Adrenal gland (tissue), 9 donors: ENCODE measurements at regions not wholly inside any gene's neighbourhood (a gene's known extent, or its start where the extent isn't known, plus 50 kb on each side); places are given as distances from the start of the nearest gene placed in this dataset.

ENCODE experiments used
- DNase-seq, 7 donors: peaks; one replicate each; pipeline ENCODE4 v3.0.0-alpha.2; 2019 to 2020
- H3K27ac ChIP-seq, 5 donors: fragments of 200-600 bp; sonication (generic) in 4 of 5; 1 replicate in 3 of 5; 2 replicates in 2 of 5; pipeline versions ENCODE4 v1.5.1 to v1.8.0; 2016 to 2020; ENCODE audit warnings: mild to moderate bottlenecking in 1 of 5
- H3K27me3 ChIP-seq: fragments of 200-600 bp; 2 replicates; pipeline ENCODE4 v1.8.0; 2021
- H3K36me3 ChIP-seq, 2 donors: fragments of 200-600 bp; replicated peaks in 1 of 2; 1 replicate in 1 of 2; 2 replicates in 1 of 2; pipeline versions ENCODE4 v1.5.1 to v1.8.0; 2018 to 2022
- H3K4me1 ChIP-seq, 2 donors: fragments of 200-600 bp; replicated peaks in 1 of 2; 1 replicate in 1 of 2; 2 replicates in 1 of 2; pipeline versions ENCODE4 v1.5.1 to v1.8.0; 2018 to 2021
- H3K4me3 ChIP-seq, 4 donors: fragments of 200-600 bp; sonication (generic) in 3 of 4; one replicate each; pipeline ENCODE4 v1.5.1; 2016 to 2018
- H3K9me3 ChIP-seq, 3 donors: fragments of 200-600 bp; sonication (generic) in 1 of 3; replicated peaks in 1 of 3; 1 replicate in 2 of 3; 2 replicates in 1 of 3; pipeline versions ENCODE4 v1.5.1 to v1.8.0; 2016 to 2021
- CTCF ChIP-seq, 6 experiments: fragments of 450-650 bp in 4 of 6; fragments of 200-600 bp in 2 of 6; sonication (generic) in 1 of 6; IDR thresholded peaks; 1 replicate in 5 of 6; 2 replicates in 1 of 6; pipeline versions ENCODE4 v1.5.1 to v1.8.0; 2016 to 2021; ENCODE audit warnings: antibody characterized with exemption in 6 of 6, mild to moderate bottlenecking in 2 of 6, moderate library complexity in 1 of 6
- POLR2A ChIP-seq, 2 donors: fragments of 450-650 bp; IDR thresholded peaks; one replicate each; pipeline ENCODE4 v1.6.1; 2017; ENCODE audit warnings: antibody characterized with exemption in 2 of 2, mild to moderate bottlenecking in 2 of 2, moderate library complexity in 1 of 2
- WGBS, 4 donors: extraction: QIAGEN DNeasy Blood & Tissue Kit in 2 of 4; methylation state at CpG; one replicate each; pipeline versions ENCODE4 v1.1.5 to v1.1.7; 2013 to 2017; 5-methylcytosine and 5-hydroxymethylcytosine counted together
- intact Hi-C, 2 donors: fragments of 100-400 bp; cut with DNase I; formaldehyde crosslinking; loops; one replicate each; pipeline versions ENCODE4 v1.14.1 to v1.15.0; 2022 to 2023
- donor health status: healthy with polysubstance abuse.
- donor health status: Bipolar disorder and iron deficiency.
- donor health status: DM: yes; HTN: yes; CAD: no.
- donor health status: DM: no; HTN: no; CAD: no.
- donor health status: DM: no; HTN: no; CAD: no.

GRCh38 chr3:64764386-64764929 lies 76.7 kb upstream of the ADAMTS9 start:
- no peaks in the 10 kb centered on the region for H3K36me3 ChIP-seq
- no peaks in the 10 kb centered on the region for H3K27me3 ChIP-seq
- no peak for DNase-seq
- 81 to 96% (median 92%) methylated on average over 6 of the region's 6 CpGs for WGBS, 4 donors
- intact Hi-C loops: no loop called here
- H3K9me3 ChIP-seq: no peaks in the 10 kb centered on the region
- H3K4me1 ChIP-seq: no peaks in the 10 kb centered on the region
- no peak overlapping the region for H3K27ac ChIP-seq
- TF ChIP-seq POLR2A (IDR thresholded peaks at IDR 0.05) (no peak), CTCF (IDR thresholded peaks at IDR 0.05) (no peak)
- H3K4me3 ChIP-seq: no peak overlapping the region

- TF ChIP-seq CTCF (IDR thresholded peaks at IDR 0.05) (no peak), POLR2A (IDR thresholded peaks at IDR 0.05) (no peak)
- H3K27ac ChIP-seq: no peak overlapping the region
- DNase-seq: no peak
- H3K4me1 ChIP-seq: no peaks in the 10 kb centered on the region
- no peaks in the 10 kb centered on the region for H3K36me3 ChIP-seq
- no peak overlapping the region for H3K4me3 ChIP-seq
- H3K9me3 ChIP-seq: no peaks in the 10 kb centered on the region
- H3K27me3 ChIP-seq: no peaks in the 10 kb centered on the region
- intact Hi-C loops: no loop called here
Measured at GRCh38 chr3:64763980-64764379, 76.2 kb upstream of the ADAMTS9 start.

GRCh38 chr3:64761729-64762128 lies 73.9 kb upstream of the ADAMTS9 start:
- DNase-seq: no peak
- intact Hi-C loops: no loop called here
- no peak for TF ChIP-seq CTCF (IDR thresholded peaks at IDR 0.05)
- TF ChIP-seq POLR2A (IDR thresholded peaks at IDR 0.05): no peak
- no peaks in the 10 kb centered on the region for H3K27me3 ChIP-seq
- no peaks in the 10 kb centered on the region for H3K4me1 ChIP-seq
- H3K36me3 ChIP-seq: no peaks in the 10 kb centered on the region
- no peak overlapping the region for H3K4me3 ChIP-seq
- H3K9me3 ChIP-seq: no peaks in the 10 kb centered on the region
- WGBS, 4 donors: 69 to 79% (median 70%) methylated on average over 5 of the region's 5 CpGs
- H3K27ac ChIP-seq: no peak overlapping the region

- no peaks in the 10 kb centered on the region for H3K9me3 ChIP-seq
- no peaks in the 10 kb centered on the region for H3K36me3 ChIP-seq
- H3K4me3 ChIP-seq: no peak overlapping the region
- no peaks in the 10 kb centered on the region for H3K27me3 ChIP-seq
- no peaks in the 10 kb centered on the region for H3K4me1 ChIP-seq
- TF ChIP-seq CTCF (IDR thresholded peaks at IDR 0.05): no peak
- no peak for TF ChIP-seq POLR2A (IDR thresholded peaks at IDR 0.05)
- WGBS, 4 donors: 76 to 96% (median 88%) methylated on average over 5 of the region's 5 CpGs
- intact Hi-C loops: no loop called here
- DNase-seq: no peak
- H3K27ac ChIP-seq: no peak overlapping the region
Measured at GRCh38 chr3:64760258-64760657, 72.5 kb upstream of the ADAMTS9 start.
